NCI-H1436 (cell line): ENCODE measurements at regions not wholly inside any gene's neighbourhood (a gene's known extent, or its start where the extent isn't known, plus 50 kb on each side); places are given as distances from the start of the nearest gene placed in this dataset.

ENCODE experiments used
- DNase-seq: peaks from one replicate; lab custom pipeline; 2025; lab: John Stamatoyannopoulos, UW

DNA sequence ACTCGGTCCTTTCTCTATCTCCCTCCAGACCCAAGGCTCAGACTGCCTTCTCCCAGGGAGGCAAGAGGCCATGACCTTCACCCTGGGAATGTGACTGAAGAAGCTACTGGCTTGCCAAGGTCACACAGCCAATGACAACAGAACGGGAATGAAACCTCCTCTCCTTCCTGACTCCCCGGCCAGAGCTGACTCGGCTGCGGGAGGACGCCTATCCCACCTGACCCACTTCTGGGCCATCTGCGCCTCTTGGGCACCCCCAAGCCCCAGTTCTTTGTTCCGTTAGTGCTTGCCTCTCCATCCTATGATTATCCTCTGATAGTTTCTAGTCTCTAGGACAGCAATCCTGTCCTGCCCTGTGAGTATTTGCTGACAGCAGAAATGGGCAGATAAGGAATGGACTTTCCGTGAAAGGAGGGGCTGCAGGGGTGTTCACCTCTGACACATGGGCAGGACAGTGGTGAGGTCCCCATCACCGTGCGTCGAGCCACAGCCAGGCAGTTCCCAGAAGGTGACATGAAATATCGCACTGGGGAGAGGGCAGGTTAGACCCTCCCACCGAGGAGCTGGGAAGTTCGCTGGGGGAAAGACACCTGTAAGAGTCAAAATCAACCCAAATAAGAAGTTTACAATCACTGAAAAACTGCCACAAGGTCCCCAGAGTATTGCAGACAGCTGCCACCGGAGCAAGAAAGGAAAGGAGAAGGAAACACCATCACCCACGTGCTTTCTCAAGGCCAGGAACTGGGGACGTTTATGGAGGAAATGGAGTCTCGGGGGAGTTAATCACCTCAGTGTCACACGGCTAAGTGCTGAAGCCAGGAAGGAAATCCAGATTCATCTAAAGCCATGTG lies 63.0 kb downstream of the INSIG1 start:
- no peak for DNase-seq

DNA sequence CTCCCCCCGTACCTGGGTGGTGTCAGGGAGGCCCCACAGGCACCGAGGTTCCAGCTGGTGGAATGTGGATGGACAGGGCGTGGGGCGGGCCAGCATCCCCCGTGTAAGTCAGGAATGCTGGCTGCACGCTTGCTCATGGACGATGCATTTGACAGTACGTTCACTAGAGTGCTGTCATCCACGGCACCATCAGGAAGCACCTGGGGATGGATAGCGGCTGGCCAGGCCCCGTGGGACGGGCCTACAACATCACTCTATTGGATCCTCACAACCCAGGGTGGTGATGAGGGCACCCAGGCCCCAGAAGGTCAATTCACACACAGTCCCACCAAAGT lies 63.6 kb downstream of the INSIG1 start:
- no peak for DNase-seq

DNA sequence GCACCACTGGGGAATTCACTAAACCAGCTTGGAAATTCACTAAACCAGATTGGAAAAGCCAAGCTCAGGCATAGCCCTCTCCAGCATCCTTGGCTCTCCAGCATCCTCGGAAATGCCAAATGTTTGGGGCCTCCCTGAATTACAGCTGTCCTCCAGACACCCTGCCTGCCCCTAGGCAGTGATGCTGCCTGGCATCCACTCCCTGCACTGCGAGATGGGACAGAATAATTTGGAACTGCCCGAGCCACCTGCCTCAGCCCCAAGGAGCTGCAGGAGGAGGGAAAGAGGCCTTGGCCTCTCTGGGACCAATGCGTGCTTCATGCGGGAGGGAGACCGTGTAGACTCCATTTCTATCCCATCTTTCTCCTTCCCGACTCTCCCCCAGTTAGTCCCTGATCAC lies 64.3 kb downstream of the INSIG1 start:
- DNase-seq: no peak

DNA sequence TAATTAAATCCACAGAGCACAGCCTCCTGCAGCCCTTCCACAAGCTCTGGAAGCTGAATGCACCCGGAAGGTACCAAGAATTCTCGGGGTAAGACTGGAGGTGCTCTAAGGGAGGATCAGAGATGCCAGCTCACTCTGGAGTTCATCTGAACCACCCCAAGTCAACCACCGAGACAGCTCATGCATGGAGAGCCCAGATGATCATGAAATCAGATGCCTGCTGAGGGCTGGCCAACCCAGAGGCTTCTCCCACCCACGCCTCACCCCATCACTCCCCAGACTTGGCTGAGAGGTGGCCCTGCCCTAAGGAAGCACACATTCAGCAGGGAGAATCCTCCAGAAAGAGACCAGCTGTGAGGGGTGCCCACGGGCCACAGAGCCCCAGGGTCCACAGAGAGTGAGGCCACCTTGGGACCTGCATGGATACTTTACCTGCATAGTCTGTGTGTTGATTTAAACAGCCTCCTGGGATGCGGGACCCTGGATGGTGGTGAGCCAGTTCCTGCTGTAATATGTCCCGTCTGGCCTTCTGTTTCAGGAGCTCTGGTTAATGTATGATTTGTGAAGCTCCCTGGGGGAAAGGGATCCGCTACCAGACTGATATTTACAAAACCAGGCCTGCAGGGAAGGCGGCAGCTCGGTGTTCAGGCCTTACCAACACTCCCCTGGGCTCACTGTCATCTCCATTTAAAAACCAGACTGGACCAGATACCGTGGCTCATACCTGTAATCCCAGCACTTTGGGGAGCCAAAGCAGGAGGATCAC lies 64.9 kb downstream of the INSIG1 start:
- no peak for DNase-seq

DNA sequence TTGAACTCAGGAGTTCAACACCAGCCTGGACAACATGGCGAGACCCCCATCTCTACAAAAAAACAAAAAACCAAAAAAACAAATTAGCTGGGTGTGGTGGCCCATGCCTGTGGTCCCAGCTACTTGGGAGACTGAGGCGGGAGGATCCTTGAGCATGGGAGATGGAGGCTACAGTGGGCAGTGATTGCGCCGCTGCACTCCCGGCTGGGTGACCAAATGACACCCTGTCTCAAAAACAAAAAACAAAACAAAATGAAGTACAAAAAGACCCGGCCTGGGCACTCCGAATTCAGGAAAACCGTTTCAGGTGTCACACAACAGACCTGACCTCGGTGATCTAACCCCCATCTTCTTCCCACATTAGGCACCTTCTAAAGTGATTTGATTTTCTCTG lies 65.5 kb downstream of the INSIG1 start:
- no peak for DNase-seq

DNA sequence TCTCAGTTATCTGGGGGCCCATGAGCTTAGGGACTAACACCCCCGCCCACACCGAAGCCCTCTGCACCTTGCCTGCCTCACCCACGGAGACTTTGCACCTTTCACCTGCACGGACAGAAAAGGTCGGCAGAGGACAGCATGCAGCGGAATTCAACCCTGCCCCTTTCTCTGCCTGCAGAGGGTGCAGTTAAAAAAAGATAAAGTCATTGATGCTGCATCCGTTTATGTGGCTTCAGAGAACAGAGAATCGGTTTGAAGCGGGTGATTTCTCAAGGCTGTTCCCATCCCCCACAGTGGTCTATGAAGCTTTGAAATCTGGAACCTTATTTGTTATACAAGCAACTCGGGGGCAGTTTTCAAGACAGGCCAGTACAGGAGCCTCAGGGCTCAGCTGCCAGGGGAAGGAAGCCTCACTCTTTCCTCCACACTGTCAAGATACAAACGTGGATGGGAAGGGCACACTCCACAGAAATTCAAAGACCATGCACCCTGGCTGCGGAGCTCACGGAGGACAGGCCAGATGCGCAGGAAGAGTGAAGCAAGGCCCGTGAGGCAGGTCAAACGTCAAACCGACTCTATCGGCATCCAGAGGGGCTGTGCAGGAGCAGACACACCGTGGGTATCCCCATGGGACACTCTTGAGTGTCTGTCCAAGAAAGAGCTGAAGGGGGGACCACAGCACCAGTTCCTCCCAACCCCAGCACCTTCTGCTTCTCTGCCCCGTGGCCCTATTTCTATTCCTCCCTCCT lies 66.3 kb downstream of the INSIG1 start:
- no peak for DNase-seq

DNA sequence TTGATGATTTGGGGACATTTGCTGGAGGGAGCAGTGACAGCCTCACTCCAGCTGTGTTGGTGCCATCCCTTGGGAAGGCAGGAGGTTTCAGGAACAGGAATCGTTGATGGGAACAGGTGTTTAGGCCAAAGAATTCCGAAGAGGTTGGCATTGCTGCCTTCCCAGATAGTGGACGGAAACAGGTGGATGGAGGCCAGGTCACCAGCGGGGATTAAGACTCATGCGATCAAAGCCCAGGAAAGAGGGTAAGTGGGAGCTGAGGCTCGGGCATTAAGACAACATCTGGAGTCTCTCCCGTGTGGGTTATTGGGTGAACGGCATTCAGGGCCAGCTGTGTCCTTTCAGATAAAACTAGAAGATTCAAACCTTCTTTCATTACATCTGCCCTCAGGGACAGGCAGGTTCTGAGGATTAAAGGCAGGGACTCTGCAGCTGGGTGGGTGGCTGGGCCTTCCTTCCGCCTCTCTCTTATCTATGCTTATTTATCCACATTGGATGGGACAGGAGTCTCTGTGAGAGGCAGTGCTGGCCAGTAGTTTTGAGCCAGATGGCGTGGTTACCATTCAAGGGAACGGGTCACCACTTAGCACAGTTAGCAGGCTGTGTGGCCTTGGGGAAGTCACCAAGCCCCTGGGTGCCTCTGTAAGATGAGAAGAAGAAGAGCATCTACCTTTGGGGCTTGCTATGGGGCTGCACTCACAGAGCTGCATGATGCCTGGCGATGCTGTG lies 67.6 kb downstream of the INSIG1 start:
- no peak for DNase-seq

DNA sequence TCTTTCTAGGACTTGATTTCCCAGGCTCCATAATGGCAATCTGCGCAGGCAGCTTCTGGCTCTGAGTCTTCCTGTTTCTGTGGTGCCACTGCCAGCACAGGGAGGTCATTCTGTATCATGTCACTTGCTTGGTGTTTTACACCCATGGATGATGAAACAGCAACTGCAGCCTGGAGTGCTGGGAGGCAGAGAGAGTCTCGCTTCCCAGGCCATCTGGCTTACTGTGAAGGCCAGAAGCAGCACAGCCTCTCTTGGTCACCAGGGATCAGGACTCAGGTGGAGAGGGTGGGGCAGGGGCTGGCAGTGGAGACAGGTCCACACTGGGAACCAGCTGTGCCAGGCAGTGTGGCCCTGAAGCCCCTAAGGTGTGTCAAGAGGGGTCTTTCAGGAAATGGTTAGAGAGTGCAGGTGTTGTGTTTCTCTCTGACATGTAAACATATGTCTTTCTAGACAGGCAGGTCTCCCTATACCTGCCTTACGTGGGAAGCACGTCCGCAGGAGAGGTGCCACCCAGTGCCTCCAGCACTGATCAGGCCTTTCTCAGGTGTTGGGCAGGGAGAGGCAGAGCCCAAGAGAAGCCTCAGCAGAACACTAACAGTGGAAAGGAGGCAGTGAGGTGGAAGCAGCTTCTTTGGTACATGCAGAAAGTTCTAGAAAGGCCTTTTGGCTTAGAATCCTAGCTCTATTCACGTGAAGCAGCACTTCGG lies 71.4 kb downstream of the INSIG1 start:
- DNase-seq: no peak

DNA sequence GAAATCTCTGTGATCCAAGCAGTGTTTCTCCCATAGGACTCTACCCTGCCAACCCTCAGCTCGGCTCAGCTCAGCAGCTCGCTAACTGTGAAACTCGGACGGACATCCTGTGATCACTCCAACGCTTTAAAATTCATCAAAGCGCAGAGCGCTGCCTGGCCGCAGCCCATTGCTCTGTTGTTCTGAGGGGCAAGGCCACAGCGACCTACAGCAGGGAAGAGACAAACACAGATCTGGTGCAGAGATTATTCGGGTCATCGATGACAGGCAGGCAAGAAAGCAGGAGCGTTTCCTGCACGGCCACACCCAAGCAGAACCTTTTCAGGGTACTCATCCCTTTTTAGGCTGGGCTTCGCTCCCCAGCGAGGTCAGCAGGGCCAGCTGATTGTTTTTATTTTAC lies 72.1 kb downstream of the INSIG1 start:
- no peak for DNase-seq

DNA sequence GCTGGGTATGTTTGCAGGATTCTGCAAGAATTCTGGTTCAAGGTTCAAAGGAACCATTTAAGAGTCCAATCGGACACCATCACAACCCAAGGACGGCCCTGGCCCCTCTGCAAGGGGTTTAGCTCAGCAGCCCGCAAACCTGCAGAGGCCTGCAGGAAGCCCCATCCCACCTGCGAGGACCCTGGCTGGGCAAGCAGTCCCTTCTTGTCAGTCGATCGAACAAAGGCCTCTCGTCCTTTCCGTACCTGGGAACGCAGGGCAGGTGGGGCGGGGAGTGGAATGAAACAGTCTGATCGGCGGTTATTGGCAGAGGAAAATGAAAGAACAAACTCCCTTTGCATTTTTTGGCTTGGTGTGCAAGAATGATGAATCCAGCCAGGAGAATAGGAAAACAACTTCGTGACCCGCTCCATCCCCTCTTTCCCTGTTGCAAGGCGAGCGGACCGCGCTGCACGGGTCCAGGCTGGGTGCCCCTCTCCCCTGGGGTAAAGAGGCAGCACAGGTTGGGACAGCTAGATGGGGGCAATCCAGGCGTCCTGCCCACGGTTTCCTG lies 73.7 kb downstream of the INSIG1 start:
- DNase-seq: no peak

DNA sequence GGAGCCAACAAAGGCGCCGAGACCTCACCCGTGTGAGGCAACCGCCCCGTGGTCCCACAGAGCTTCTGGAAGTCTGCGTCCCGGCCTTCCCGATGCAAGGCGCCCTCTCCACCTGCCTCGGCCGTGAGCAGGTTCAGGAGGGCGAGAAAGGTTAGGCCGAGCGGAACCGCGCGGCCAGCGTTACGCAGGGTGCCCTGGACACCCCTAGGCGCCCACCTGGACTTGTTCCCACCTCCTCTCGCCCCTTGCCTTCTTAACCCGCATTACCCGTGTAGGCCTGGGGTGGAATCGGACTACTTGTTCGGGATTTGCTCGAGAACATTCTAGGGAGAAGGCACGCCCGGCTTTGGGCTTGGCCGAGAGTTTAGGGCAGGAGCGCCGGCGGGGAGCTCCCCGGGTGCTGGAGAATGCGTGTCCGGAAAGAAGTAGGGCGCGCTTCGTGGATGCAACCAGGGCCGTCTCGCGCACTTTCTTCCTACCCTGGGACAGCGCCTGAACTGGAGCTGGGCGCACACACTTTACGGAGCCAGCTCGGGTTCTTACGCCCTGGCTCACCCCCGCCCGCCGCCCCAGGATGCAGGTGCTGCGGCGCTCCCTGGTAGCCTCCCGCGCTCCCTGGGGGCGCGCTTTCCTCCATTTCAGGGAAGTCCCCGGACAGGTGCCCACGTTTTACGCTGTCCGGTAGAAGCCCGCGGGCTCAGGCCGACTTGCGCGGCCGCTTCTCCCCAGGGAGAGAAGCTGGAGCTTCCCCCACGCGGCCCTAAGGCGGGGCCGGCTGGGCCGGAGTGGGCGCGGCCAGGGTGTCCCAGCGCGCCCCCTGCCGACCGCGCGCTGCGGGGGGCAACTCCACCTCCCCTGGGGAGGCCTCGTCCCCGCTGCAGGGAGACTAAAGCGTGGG lies 74.5 kb downstream of the INSIG1 start:
- DNase-seq: no peak

DNA sequence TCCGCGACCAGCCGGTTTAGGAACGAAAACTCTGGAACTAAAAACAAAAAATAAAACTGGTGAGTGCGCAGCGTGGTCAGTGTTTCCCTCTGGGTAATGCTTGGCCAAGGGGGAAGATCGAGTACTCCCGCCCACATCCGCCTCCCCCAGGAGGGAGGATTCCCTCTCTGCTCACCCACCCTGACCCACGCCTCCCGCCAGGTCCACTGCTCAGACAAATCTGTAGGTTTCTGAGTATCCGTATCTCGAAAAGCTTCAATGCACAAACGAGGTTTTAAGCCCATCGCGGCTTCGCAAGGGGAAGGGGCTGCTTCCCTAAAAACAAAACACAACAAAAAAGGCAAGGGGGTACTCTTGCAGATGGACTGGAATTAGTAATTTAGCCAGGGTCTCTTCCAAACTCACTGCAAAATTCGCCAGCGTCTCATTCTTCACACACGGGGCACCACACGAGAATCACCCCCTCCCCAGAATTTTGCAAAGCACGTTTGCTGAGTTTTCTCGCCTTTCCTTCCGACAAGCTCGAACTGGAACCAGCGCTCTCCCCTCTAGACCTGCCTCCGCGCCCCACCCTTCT lies 75.2 kb downstream of the INSIG1 start:
- no peak for DNase-seq

DNA sequence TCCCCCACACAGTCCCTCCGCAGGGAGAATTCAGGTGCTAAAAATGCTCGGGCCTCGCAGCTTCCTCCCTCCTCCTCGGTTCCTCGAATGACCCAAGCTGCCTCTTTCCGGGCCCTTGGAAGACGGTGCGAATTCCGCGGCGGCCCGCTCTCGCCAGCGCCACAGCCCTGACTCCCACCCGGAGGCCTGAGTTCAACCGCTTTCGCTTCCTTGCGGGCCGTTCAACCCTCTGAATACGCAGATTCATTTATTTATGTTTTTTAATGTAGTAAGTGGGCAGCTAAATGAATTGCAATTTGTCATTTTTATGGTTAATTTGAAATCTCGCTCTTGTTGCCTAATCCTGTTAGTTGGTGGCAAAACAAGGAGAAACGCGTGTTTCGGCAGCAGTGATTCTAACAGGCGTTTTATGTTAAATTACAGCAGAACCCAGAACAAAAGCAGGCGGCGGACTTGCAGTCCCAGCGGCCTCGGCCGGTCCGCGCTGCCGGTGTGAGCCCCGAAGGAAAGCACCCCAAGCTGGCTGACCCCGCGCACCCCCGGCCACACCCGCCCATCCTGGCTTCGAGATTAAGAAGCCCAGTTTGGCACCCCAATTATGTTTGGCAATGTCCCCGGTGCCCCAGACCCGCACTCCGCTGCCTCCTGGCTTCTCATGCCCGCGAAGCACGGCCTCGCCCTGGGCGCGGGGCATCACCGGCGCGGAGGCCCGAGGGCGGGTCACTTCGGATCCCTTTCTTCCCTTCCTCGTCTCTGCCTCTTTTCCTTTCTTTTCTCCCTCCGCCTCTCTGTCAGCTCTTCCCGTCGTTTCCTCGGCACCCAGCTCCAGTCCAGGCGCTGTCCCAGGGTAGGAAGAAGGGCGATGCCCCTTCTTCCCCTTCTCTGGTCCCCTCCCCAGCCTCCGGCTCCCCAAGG lies 75.9 kb downstream of the INSIG1 start:
- no peak for DNase-seq

DNA sequence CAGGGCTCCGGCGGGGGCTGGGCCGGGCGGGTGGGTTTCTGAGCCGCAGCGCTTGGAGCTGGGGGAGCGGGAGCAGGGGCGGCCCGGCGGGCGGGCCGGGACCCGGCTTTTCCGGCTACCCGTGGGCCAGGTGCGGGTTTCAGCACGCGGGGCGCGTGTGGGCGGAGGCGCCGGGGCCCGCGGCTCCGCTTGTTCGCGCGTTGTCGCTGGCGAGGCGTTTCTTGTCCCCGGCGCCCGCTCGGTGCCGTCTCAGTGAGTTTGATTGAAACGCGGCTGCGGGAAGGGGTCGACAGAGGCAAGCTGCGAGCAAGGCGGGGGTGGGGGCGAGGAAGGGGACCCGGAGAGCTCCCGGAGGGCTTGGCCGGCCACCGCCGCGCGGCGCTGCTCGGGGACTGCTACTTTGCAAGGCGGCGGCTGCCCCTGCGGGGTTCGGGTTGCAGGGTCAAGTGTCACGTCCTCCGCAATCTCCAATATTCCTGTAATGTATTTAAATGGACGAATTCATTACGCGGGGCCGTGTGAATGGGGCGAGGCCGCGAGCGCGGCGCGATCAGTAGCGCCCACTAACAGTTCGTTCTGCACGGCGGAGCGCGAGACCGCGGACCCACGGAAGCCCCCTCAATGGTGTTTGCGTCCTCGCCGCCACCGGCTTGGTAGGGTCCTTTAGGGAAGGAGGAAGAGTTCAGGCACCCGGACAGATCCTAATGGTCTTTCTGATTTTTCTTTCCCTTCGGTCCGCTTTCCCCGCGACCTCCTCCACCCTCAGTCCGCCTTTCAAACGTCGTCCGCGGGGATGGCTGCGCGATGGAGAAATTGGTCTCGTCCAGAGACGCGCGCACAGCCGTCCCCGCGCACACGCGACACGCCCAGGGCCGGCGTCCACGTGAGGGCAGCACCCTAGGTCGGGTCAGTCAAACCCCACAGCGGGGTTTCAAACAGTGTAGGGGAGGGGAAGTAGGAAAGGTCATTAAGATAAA lies 76.9 kb downstream of the INSIG1 start:
- no peak for DNase-seq

DNA sequence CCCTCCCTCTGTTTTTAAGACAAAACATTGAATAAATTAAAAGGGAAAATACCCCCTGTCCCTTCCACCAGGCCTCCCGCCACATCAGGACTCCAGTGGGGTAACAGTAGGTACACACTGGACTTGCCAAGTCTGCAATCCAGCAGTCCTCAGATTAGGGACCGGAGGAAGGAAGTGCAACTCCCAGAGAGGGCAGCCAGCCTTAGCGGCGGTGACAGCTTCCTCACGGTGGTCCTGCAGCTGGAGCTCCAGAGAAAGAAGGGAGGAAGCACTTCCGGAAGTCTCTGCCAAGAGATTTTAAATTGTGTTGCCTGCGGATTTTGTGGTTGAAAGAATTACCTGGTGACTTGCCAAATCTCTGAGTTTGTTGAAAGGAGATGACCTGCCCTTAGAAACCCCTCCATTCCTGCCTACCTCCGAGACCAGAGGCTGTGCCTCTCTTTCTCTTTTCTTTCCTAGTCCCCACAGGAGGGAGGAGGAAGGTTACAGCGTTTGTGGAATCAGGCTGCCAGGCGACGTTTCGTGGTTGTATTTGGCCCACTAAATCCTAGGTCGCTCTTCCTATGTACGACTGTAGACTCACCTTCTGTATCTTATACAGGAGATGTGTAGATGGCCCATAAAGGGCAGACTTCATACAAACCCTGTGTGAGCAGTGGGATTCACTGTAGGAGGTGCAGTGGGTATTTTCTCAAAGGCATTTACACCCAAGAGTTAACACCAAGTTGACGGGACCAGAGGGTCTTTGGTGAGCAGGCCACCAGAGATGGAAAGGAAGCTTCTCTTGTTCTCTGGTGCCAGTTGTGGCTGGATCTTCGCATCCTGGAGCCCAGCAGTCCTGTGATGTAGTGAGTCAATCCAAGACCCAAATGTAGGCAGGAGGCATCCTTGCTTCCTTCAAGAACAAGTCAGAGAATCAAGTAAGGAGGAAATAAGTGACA lies 77.9 kb downstream of the INSIG1 start:
- no peak for DNase-seq

DNA sequence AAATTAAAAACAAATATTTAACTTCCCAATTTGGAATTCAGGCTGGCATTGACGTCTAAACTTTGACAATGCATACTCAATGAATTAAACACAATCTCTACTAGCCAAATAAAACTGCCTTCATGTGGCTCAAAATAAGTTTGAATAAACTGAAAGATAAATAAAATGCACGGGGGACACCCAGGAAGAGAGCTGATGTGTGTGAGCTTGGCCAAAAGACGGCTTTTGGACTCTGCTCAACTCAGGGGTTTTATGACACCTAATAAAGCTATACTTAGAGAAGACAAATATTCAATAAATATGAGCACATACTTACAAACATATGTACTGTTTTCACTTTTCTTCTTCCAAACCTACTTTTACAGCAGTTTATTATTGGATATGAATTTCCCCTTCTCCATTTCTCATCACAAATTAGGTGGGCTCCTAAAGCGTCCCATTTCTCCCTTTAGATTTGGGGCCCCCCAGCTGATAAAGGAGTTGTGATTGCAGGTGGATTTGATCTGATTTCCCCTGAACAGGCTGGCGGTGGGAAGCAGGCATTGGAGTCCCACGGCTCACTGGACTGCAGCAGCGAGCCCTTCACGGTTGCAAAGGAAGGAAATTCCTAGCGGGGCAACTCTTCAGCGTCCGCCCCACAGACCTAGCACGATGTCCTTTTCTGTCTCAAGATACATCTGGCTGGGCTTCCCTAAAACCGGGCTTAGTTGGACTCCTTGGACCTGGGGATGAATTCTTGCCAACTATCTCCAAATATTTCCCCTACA lies 79.6 kb downstream of the INSIG1 start:
- no peak for DNase-seq
